BJ (cell line): ENCODE measurements at regions not wholly inside any gene's neighbourhood (a gene's known extent, or its start where the extent isn't known, plus 50 kb on each side); places are given as distances from the start of the nearest gene placed in this dataset.
A peak's percentile ranks its signal among the peaks of the same experiment; 100 is the strongest.
"Not testable (repeated sequence)": the region's sequence is repeated elsewhere in the genome, so short reads cannot be mapped to it uniquely, and the experiment has no call there.

ENCODE experiments used
- CTCF ChIA-PET: fragments of 350-600 bp; formaldehyde crosslinking; extraction: SDS; loops from one replicate; lab custom pipeline; 2021; ENCODE audit warnings: antibody characterized with exemption, inconsistent platforms; lab: Yijun Ruan, JAX
- POLR2A ChIA-PET: fragments of 300-600 bp; sonication (Branson Sonifier 250); formaldehyde crosslinking; extraction: SDS; loops from one replicate; lab custom pipeline; 2021; ENCODE audit warnings: antibody characterized with exemption; lab: Charles Lee
- DNase-seq: peaks from one replicate; pipeline ENCODE4 v3.0.0-alpha.2; 2011; ENCODE audit warnings: low read depth
- H3K27me3 ChIP-seq: 2 replicates; pipeline ENCODE4 v1.6.0; 2011; ENCODE audit warnings: low read length; ENCODE audit not compliant: control insufficient read depth, insufficient read depth
- H3K36me3 ChIP-seq: 2 replicates; pipeline ENCODE4 v1.5.1; 2011; ENCODE audit warnings: low read length; ENCODE audit not compliant: control insufficient read depth, insufficient read depth
- H3K4me3 ChIP-seq: 2 replicates; pipeline ENCODE4 v1.5.1; 2011; ENCODE audit warnings: low read depth, mild to moderate bottlenecking, control low read depth, low read length
- CTCF ChIP-seq: IDR thresholded peaks from 2 replicates; pipeline ENCODE4 v1.5.1; 2011; ENCODE audit warnings: low read depth, mild to moderate bottlenecking, control low read depth, inconsistent platforms, low read length, moderate library complexity; ENCODE audit not compliant: insufficient read depth

GRCh38 chr7:20083781-20084180 is 133.4 kb downstream of the MACC1 start:
- POLR2A ChIA-PET, result no interaction called here
- Histone ChIP-seq H3K36me3 (no peaks in the 10 kb centered on the region), H3K4me3 (no peak overlapping the region), H3K27me3 (no peaks in the 10 kb centered on the region)
- TF ChIP-seq CTCF, result no peak
- DNase-seq, result peak; percentile 24
- CTCF ChIA-PET, result no interaction called here

GRCh38 chr7:20079080-20079479 is 138.1 kb downstream of the MACC1 start:
- DNase-seq, result no peak
- ChIA-PET POLR2A (no interaction called here), CTCF (no interaction called here)
- H3K4me3 ChIP-seq, result no peak overlapping the region
- no peaks in the 10 kb centered on the region for H3K27me3 ChIP-seq
- TF ChIP-seq CTCF, result no peak
- no peaks in the 10 kb centered on the region for H3K36me3 ChIP-seq

GRCh38 chr7:20076835-20077234 is 140.3 kb downstream of the MACC1 start:
- ChIA-PET CTCF (interaction anchor here (0.5 to 1.2 kb wide), 3 partner anchors 11 to 224 kb away, joined by 4 read pairs; no protein-coding TSS in a partner anchor), POLR2A (no interaction called here)
- DNase-seq, result no peak
- H3K27me3 ChIP-seq, result no peaks in the 10 kb centered on the region
- TF ChIP-seq CTCF, result no peak
- no peaks in the 10 kb centered on the region for H3K36me3 ChIP-seq
- no peak overlapping the region for H3K4me3 ChIP-seq

GRCh38 chr7:20075992-20076820 is 141.0 kb downstream of the MACC1 start:
- Histone ChIP-seq H3K36me3 (no peaks in the 10 kb centered on the region), H3K27me3 (no peaks in the 10 kb centered on the region), H3K4me3 (no peak overlapping the region)
- ChIA-PET CTCF (interaction anchor here (0.5 to 1.5 kb wide), 4 partner anchors 11 to 225 kb away, joined by 3 to 4 read pairs (median 4); no protein-coding TSS in a partner anchor), POLR2A (no interaction called here)
- no peak for TF ChIP-seq CTCF
- DNase-seq, result no peak

GRCh38 chr7:20075440-20075839 is 141.7 kb downstream of the MACC1 start:
- Histone ChIP-seq H3K4me3 (no peak overlapping the region), H3K27me3 (no peaks in the 10 kb centered on the region), H3K36me3 (no peaks in the 10 kb centered on the region)
- no peak for TF ChIP-seq CTCF
- ChIA-PET CTCF (interaction anchor here (1.1 to 1.5 kb wide), 3 partner anchors 10 to 92 kb away, joined by 3 to 4 read pairs (median 4); no protein-coding TSS in a partner anchor), POLR2A (no interaction called here)
- DNase-seq, result no peak

- DNase-seq, H3K36me3 ChIP-seq, CTCF ChIA-PET, H3K27me3 ChIP-seq, POLR2A ChIA-PET, H3K4me3 ChIP-seq: not testable (repeated sequence)
Measured at GRCh38 chr7:20068004-20068403, 149.2 kb downstream of the MACC1 start.
